ENCODE measurements at regions not wholly inside any gene's neighbourhood (a gene's known extent, or its start where the extent isn't known, plus 50 kb on each side); places are given as distances from the start of the nearest gene placed in this dataset.

DNA sequence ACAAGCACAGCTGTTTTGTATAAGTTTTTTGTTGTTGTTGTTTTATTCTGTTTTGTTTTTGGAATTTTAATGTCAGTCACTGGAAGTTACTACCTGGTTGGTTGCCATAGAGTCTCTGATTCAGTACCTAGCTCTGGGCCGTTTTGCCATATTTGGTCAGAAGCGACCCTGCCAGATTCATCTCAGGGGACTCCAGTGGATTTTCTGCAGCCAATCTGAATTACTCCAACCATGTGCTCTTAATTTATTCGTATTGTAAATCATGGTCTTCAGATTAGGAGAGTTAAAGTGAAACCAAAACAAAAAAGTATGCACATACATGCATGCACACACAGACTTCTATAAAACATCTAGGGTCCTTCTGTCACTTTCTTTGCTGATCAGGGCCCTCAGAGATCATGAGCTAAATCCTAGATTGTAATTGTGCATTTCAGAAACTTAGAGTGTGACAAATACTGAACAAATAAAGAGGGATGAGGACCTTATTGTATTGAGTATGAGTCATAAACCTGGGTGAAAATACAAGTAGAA lies 317.4 kb upstream of the UBE2E3 start:
- Histone ChIP-seq H3K4me1 (no peaks in the 10 kb centered on the region), H3K27me3 (no peaks in the 10 kb centered on the region), H3K9me3 (no peaks in the 10 kb centered on the region), H3K4me3 (peak overlapping the region in 1 of 3 donors; percentile 10), H3K36me3 (no peaks in the 10 kb centered on the region), H3K27ac (no peak overlapping the region)
- no peak for DNase-seq
- 39% methylated on average over 3 of the region's 3 CpGs for WGBS (ENCODE audit: insufficient coverage, low coverage, low lambda C conversion rate, missing lambda C conversion rate)
- ATAC-seq: peak; percentile 36 to 55 (median 50)
- TF ChIP-seq, protein P1, sequence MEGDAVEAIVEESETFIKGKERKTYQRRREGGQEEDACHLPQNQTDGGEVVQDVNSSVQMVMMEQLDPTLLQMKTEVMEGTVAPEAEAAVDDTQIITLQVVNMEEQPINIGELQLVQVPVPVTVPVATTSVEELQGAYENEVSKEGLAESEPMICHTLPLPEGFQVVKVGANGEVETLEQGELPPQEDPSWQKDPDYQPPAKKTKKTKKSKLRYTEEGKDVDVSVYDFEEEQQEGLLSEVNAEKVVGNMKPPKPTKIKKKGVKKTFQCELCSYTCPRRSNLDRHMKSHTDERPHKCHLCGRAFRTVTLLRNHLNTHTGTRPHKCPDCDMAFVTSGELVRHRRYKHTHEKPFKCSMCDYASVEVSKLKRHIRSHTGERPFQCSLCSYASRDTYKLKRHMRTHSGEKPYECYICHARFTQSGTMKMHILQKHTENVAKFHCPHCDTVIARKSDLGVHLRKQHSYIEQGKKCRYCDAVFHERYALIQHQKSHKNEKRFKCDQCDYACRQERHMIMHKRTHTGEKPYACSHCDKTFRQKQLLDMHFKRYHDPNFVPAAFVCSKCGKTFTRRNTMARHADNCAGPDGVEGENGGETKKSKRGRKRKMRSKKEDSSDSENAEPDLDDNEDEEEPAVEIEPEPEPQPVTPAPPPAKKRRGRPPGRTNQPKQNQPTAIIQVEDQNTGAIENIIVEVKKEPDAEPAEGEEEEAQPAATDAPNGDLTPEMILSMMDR (IDR thresholded peaks at IDR 0.05): no peak
- TF ChIP-seq POLR2A (IDR thresholded peaks at IDR 0.05): no peak
- intact Hi-C loops (cut with DNase I): no loop called here

DNA sequence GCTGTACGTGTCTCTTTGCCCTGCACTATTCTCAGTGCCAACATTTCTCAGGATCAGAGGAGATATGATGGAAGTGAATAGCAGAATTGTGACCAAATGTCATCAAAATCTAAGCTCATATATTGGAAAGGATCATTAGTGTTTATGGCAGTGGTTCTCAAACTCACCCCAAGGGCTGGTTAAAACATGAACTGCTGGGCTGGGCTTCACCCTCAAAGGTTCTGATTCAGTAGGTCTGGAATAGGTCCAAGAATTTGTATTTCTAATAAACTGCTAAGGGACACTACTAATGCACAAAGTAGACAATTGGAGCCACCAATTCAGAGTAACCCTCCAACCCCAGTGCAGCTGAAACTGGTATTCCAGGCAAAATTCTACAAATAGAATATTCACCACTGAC lies 317.9 kb upstream of the UBE2E3 start:
- no peaks in the 10 kb centered on the region for H3K4me1 ChIP-seq
- H3K27me3 ChIP-seq: no peaks in the 10 kb centered on the region
- no peak overlapping the region for H3K27ac ChIP-seq
- TF ChIP-seq POLR2A (IDR thresholded peaks at IDR 0.05): no peak
- TF ChIP-seq, protein P1 (IDR thresholded peaks at IDR 0.05): no peak
- ATAC-seq (peak in 1 of 4 donors; percentile 22), DNase-seq (no peak)
- intact Hi-C loops (cut with DNase I): no loop called here
- no peaks in the 10 kb centered on the region for H3K9me3 ChIP-seq
- 78% methylated on average over 1 of the region's 1 CpG for WGBS (ENCODE audit: insufficient coverage, low coverage, low lambda C conversion rate, missing lambda C conversion rate)
- no peaks in the 10 kb centered on the region for H3K36me3 ChIP-seq
- H3K4me3 ChIP-seq: no peak overlapping the region

DNA sequence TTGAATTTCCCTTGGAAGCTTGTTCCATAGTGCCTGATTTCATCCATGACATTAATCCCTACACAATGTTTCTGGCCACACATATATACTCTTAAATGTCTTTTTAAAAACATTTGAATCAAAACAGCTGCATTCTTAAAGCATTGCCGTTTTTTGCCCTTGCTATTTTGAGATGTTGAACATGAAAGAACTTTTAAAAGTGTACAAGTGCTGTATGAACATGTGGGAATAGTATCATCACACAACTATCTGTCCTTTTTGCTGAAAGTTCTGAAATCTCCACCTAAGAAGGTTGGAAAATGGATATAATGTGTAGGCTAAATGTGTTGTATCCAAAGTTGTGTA lies 318.7 kb upstream of the UBE2E3 start:
- H3K4me3 ChIP-seq: no peak overlapping the region
- H3K4me1 ChIP-seq: no peaks in the 10 kb centered on the region
- DNase-seq (no peak), ATAC-seq (no peak)
- no peaks in the 10 kb centered on the region for H3K9me3 ChIP-seq
- H3K36me3 ChIP-seq: no peaks in the 10 kb centered on the region
- no peak overlapping the region for H3K27ac ChIP-seq
- H3K27me3 ChIP-seq: no peaks in the 10 kb centered on the region
- TF ChIP-seq POLR2A (IDR thresholded peaks at IDR 0.05): no peak
- TF ChIP-seq, protein P1 (IDR thresholded peaks at IDR 0.05): no peak
- WGBS (ENCODE audit: insufficient coverage, low coverage, low lambda C conversion rate, missing lambda C conversion rate): 60% methylated on average over 1 of the region's 1 CpG
- intact Hi-C loops (cut with DNase I): no loop called here

DNA sequence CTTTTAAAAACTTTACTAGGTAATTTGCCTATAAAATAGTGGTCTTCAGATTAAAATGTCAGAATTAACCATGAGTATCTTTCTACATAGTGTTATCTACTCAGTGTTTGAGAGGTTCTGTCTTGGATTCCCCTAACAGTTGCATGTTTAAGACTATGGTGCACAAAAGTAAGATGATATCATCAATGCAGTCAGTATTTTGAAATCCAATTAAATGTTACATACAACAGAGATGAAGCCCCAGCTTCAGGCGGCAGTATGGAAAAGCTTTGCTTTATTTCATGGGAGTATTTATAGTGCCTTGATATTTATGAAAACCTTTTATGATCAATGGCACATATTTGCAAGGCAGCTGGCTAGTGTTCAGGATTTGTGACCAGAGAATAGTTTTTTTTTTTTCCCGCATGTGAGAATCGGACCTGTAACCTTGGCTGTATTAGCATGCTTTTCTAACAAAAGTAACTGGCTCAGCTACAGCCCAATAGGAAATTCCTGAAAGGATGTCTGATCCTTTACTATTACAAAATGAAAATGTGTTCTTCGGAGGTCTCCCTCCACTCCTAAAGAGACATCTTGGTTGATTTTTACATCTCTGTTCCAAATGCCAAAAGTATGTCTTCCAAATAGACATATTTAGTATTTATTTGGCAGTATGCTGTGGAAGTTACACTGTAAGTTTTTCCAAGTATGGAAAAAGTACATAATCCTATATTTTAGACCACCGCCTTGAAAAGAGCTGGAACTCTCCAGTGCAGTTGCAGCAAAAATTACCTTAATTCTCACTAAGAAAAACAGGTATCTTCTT lies 319.3 kb upstream of the UBE2E3 start:
- Histone ChIP-seq H3K4me3 (no peak overlapping the region), H3K4me1 (no peaks in the 10 kb centered on the region), H3K9me3 (no peaks in the 10 kb centered on the region), H3K27me3 (no peaks in the 10 kb centered on the region), H3K36me3 (no peaks in the 10 kb centered on the region), H3K27ac (no peak overlapping the region)
- TF ChIP-seq POLR2A (IDR thresholded peaks at IDR 0.05): no peak
- TF ChIP-seq, protein P1 (IDR thresholded peaks at IDR 0.05): no peak
- ATAC-seq (no peak), DNase-seq (no peak)
- WGBS (ENCODE audit: insufficient coverage, low coverage, low lambda C conversion rate, missing lambda C conversion rate): 73% methylated on average over 5 of the region's 5 CpGs
- intact Hi-C loops (cut with DNase I): no loop called here

Measured in right lobe of liver (tissue), 6 donors.